HG02870 (cell line): ENCODE measurements at regions not wholly inside any gene's neighbourhood (a gene's known extent, or its start where the extent isn't known, plus 50 kb on each side); places are given as distances from the start of the nearest gene placed in this dataset.

Experiments used
- ATAC-seq: cut with Tn5 transposase; IDR thresholded peaks from one replicate; pipeline ENCODE4 v1.9.1; 2021; ENCODE audit warnings: mild to moderate bottlenecking, moderate library complexity; ENCODE audit not compliant: unreplicated experiment

DNA sequence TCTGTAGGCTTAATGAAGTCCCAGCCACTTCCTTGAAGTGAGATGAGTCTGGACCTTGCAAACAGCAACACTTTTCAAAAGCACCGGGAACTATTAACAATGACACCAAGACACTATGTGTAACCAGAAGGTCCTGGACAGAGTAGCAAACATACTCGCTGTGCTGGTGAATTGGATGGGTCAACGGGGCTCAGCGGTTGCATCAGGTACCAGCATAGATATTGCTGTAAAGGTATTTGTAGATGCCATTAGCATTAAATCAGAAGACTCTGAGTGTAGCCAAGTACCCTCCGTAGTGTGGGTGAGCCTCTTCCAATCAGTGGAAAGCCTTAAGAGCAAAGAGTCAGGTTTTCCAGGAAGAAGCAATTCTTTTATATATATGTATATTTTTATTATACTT, 140.5 kb downstream of the IRX2 start:
- ATAC-seq, result no peak

DNA sequence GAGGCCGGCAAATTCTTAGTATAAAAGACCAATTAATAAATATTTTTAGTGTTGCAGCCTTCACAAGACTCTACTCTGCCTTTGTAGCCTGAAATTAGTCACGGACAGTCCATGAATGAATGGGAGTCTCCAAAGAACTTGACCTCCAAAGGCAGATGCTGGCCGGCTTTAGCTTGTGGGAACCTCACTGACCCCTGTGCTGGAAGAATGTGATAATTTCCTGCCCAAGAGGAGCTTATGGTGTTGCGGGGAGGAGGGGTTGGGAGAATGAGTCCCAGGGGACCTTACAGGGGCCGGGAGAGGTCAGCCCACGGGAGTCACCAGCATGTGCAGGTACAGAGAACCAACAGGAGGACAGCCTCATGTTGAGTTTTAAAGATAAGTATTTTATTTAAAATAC, 143.1 kb downstream of the IRX2 start:
- no peak for ATAC-seq

DNA sequence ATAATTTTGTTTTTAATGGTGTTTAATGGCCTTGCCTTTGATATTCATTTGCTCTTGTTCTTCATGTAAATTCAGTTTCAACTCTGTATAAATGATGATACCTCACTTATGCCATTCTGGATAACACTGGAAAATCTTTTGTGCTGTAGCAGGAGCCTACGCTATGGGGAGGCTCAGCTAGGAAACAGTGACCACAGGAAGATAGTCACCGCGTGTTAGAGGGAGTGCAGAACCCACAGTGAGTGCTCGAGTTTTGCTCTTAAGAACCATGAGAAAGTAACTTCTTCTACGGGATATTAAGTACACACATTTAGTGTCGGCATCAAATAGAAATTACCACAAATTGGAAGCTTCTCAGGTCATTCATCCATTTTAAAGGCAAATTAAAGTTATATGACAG, 143.9 kb downstream of the IRX2 start:
- no peak for ATAC-seq

DNA sequence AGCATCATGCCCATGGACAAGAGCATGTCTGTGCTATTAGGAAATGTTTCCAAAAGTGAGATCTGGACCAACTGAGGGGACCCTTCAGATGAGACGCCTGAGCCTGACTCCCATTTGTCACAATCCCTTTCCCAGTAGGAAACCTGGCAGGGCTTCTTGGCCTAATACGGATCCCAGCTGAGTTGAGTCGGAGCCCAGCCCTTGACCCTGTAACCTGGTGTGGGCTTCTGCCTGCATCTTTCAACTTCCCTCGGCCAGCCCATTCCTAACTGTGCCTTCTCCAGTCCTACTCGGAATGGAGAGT, 148.3 kb downstream of the IRX2 start:
- ATAC-seq, result no peak

DNA sequence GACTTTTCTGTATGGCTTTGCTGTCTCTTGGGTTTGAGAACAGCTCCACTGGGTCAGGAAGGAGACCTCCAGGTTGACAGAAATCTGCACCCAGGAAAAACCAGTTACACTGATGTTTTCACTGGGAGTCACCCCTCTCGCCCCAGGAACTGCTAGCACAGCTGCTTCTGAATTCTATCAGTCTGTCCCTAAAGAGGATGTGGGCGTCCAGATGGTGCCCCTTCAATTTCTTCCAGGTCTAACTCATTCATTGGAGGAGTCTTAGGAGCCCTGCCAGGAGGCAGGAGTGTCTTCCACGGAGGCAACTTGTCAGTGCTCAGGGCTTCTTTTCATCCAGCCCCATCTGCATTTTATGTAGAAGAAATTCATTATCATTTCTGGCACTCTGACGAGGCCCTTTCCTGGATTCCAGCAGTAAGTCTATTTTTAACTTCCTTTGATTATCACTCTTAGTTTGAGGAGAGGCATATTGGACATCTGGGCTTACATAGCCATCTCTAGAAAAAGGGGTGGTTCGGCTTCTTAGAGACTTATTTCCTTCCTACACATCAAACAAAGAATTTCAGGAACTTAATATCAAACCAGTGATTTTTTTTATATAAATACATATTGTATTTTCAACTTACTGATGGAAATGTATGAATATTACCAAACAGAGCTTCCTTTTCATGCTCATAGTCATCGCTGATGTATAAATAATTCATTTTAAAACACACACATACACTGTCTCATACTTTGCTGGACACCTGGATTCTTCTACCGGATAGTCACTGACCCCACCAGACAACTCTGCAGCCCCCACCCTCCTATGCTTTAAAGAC, 148.8 kb downstream of the IRX2 start:
- no peak for ATAC-seq

DNA sequence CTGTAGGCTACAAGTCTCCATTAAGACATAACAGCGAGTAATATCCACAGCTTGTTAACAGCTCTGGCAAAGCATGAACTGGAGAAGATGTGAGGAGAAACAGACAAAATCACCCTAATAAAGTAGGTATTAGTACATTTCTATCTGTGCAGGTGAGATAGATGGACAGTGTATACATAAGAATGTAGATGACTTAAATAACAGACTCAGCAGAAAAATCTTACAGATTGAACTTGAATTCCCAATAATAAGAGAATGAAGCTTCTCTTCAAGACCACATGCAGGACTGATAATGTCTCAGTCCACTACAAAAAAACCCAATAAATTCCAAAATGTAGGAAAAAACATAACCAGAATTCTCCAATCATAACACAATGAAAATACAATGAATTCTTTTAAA, 153.0 kb downstream of the IRX2 start:
- ATAC-seq, result no peak

DNA sequence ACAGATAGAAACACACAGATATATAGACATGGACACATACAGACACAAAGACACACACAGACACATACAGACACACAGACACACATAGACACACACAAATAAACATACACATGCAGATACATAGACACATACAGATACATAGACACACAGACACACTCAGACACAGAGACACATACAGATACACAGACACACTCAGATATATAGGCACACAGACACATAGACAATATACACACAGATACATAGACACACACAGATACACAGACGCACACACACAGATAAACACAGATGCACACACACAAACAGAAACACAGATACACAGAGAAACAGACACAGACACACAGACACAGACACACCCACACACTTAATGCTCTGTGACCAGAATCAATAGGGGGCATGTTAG, 156.8 kb downstream of the IRX2 start:
- ATAC-seq, result no peak

DNA sequence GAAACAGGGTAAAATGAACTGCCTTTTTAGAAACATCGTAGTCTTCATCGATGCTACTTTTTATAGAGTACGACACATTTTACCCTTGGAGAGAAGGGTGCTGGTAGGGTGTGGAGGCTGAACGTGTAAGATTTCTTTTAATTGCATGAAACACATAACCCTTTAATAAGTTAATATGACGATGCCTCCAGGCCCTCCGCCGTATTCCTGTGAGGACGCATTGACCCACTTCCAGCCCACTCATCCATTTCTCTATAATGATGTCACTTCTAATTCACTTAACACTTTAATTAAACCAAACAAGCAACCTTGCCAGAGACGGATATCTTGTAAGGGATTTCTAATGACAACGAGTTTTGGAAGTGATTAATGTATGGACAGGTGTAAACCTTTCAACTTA, 158.7 kb downstream of the IRX2 start:
- ATAC-seq, result no peak

DNA sequence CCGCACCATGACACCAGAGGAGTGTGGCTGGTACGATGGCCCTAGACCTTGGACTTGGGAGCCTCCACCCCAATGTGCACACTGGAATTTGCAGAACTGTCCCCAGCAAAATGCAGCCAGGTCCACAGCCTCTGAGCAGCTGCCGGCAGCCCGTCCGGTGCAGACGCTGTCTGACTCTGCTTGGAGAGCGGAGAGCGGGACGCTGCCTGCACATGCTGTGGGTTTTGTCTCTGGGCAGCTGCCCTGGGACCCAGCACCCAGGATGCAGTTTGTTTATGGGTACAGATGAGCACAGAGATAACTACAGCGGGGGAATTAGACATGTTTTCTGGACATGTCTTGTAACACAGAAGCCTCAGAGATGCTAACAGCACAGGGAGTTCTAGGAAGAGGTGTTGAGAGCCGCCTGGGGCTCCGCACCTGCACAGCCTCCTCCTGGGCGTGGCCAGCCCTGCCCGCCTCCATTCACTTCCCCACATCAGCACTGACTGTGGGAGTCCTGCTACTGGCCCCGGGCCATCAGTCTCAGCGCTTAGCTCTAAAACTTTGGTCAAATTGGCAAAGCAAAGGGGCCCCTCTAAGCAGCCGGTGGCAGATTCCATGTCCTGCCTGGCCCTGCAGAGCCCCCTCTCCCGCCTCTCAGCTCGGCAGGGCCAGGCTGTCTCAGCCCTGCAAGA, 159.6 kb downstream of the IRX2 start:
- no peak for ATAC-seq

DNA sequence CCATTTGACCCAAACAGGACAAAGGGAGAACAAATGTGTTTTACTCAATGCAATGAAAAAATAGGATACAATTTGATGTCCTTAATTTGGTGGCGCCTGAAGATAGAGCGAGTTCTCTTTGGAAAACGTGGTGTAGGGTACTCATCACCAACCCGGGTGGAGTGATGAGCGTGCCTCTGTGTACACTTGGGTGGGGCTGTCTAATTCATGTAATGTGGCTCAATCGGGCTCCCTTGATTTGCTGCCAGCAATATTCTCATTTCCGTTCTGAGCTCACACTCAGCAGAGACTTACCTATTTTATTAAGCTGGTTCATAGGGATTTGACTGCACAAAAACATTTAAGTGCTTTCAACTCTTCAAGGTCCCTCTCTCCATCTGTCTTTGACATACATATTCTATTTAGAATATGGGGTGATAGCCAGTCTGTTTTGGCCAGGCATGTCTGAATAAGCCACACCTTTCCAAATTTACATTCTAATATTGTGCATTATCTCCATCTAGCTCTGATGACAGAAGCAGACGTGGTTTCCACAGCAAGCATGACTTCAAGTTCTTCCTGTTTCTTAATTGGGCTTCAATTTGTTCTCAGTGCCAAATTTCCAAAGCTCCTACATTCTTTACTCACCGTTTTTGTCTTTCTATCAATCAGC, 162.5 kb downstream of the IRX2 start:
- no peak for ATAC-seq

DNA sequence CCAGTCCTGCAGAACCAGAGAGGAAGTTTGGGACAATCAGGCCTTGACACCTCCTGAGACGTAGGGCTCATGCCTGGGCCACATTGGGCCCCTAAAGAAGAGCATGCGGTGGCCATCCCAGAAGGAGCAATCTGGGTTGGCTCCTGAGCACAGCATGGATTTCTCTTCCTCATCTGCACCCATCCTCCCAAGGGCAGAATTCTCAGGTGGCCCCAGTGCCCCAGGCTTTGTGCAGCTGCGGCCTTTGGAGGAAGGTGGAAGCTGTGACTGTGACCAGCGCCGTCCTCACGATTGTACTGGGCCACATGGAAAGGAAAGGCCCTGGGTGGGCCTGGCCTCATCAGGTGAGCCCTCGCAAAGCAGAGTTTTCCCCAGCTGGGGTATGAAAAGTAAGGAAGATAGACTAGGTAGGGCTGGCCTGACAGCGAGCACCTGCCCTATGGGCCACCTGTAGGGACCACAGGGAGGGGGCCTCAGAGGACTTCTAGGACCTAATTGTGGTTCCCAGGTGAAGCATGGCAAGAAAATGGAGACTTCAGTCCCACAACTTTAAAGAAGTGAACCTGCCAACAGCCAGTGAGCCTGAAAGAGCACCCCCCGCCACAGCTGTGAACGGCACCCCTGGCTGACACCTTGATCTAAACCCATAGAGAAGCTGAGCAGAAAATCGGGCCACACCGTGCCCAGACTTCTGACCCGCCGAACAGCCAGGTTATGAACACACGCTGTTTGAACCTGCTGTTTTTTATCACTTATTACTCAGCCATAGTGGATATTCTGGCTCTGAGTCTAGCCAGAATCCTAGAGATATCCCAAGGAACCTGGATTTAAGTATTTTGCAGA, 164.1 kb downstream of the IRX2 start:
- ATAC-seq, result no peak

DNA sequence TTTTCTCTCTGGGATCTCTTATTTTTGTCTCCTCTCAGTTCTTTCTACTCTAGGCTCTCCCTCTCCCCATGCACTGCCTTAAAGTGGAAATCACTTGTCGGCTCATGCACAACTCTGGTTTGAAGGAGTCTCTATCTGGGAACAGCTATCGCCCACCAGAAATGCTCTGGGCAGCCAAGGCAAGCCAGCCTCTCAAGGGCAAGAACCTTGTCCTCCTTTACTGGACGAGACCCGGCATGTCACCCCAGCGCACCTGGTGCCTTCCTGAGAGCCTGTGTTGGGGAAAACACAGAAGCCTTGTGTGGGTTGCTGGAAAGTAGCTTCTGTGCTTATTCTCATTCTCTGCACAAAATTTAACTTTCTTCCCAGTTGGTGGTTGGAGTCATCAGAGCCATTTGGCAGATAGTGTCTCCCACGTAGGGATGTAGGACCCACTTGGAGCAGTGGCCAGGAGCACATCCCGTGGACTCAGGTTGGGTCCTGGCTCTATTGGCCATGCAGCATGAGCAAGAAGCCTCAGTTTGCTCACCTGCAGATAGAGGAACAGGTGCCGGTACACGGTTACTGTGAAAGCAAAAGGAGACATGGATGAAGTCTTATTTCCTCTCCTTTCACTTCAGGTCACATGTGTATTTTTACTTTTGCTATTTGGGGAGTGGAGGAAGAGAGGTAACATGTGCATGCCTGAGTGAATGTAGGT, 165.3 kb downstream of the IRX2 start:
- ATAC-seq, result no peak

DNA sequence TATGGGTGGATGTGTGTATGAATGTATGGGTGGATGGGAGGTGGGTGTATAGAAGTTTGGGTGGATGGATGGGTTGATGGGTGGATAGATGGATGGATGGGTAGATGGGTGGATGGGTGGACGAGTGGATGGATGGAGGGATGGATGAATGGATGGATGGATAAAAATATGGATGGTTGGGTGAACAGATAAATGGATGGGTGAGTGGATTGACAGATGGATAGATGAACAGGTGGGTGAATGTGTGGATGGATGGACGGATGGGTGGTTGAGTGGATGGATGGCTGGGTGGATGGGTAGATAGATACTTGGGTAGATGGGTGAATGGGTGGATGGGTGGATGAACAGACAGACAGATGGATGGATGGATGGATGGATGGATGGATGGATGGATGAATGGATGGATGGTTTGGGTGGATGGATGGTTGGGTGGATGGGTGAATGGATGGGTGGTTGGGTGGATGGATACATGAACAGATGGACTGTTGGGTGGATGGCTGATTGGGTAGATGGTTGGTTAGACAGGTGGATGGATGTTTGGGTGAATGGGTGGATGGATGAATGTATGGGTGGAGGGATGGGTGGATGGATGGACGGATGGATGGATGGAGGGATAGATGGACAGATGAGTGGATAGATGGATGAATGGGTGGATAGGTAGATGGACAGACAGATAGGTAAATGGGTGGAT, 166.8 kb downstream of the IRX2 start:
- ATAC-seq, result no peak

DNA sequence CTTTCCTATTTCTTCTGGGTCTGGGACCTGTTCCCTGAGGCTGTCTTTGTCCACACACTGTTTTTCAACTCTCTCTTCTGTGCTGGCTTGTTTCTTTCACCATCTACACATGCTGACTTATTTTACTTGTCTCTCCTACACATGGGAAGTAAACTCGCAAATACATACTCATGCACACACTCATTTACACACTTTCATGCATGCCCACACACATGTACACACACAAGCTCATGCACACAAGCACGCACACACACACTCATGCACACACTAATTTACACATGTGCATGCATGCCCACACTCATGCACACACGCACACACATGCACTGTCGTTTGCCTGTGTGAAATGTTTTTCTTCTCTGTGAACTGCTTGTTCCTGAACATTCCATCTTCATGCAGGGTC, 169.0 kb downstream of the IRX2 start:
- ATAC-seq, result no peak

DNA sequence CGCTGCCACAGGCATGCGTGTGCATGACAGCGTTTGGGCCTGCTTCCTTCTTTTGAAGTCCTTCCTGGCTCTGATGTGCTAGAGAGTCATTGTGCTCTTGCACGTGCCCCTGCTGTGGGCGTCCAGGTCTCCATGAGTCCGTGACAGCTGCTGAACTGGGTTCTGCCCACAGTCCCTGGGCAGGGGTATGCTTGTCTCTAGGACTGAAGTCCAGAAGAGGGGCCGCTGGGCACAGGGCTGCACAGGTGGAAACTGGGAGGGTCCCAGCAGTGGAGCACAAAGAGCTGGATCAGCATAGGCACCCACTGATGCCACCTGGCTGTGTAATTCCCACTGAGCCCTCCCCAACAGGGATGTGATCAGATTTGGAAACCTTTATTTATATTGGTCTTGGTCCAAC, 169.4 kb downstream of the IRX2 start:
- ATAC-seq, result no peak

DNA sequence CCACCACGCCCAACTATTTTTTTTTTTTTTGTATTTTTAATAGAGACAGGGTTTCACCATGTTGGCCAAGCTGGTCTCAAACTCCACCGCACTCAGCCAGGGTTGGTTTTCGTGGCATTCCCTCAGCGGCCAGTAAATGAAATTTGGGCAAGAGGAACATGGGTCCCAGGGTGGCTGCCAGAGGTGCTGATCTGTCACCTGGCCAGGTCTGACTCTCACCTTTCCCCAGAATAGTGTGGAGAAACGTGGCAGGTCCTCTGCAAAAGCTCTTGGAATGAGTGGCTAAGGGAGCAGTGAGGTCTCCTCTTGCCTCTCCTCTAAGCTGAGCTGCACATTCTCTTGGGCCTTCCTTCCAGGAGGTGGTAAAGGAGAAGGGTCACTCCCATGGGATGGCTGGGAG, 170.1 kb downstream of the IRX2 start:
- no peak for ATAC-seq

DNA sequence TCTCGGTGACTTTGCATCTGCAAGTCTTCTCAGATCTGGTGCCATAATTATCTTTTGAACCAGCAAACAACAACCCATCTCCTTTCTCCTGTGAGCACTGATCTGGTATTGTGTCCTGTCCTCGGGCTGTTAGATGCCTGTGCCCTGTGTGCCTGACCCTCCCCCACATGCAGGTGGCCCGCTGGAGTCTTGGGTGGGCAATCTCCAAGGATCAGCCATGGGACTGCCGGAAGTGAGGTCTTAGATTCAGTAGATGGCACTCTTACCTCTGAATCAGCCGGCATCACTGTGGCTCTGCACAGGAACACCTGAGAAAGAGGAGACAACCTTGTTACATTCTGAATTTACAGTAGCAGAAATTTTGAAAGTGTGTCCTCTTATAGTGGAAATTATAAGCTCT, 172.4 kb downstream of the IRX2 start:
- ATAC-seq, result no peak

DNA sequence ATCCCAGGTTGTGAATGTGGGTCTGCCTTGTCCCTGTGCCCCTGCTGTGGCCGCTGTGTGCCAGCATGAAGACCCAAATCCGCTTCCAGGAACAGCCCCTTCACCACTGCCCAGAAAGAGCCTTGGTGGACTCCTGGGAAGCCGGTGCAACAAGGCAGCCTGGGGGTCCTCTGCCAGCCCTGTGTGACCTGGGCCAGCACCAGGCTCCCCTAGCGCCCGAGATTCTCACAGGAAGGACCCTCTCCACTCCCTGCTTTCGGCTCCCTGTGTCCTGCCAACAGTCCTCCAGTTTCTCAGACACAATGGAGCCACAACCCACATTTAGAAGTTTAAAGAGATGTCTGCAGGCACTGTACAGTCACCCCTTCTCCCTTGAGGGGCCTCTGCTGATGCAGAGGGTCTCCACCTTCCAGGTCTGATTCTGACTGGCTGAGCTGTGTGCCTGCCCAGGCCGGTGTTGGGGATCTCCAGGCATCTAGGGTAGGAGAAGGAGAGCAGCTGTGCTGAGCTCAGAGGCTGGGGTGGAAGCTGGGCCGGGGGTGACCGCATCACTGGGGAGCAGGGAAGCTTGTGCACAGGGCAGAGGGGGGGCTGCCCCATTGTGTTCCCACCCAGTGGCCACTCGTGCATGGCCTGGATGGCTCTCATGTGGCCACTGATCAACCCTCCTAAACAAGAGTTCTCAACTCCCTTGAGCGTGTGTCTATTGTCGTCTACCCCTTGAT, 174.0 kb downstream of the IRX2 start:
- ATAC-seq, result no peak

DNA sequence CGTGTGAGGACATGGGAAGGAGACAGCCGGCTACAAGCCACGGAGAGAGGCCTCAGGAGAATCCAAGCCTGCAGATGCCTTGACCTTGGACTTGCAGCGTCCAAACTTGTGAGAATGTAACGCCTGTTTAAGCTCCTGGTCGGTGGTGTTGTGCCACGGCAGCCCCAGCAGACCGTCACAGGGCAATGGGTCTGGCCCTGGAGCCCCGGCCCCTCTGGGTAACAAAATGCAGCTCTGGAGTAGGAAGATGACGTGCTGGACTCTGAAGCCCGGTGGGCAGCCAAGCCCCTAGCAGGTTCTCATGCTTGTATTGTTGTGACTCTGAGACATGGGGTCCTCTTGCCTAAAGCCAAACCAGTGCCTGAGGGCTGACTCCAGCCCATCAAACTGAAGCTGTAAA, 174.7 kb downstream of the IRX2 start:
- no peak for ATAC-seq

DNA sequence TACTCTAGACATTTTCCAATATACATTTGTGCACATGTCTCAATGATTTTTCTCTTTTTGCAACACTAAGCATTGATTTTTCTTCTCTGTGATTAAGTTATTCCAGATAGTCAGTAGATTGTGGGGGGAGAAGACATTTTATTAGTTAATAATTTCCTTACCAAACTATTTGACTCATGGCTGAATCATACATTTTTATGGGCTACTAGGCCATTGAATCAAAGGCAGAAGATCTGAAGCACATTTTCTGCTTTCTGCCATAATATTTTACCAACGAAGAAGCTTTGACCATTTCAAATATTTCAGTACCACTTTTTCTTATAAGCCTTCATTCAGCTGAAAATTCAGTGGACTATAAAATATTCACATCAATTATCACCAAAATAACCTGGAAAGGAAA, 175.6 kb downstream of the IRX2 start:
- ATAC-seq, result no peak
